ENCODE measurements at regions not wholly inside any gene's neighbourhood (a gene's known extent, or its start where the extent isn't known, plus 50 kb on each side); places are given as distances from the start of the nearest gene placed in this dataset.
"Not testable (repeated sequence)": the region's sequence is repeated elsewhere in the genome, so short reads cannot be mapped to it uniquely, and the experiment has no call there.

DNA sequence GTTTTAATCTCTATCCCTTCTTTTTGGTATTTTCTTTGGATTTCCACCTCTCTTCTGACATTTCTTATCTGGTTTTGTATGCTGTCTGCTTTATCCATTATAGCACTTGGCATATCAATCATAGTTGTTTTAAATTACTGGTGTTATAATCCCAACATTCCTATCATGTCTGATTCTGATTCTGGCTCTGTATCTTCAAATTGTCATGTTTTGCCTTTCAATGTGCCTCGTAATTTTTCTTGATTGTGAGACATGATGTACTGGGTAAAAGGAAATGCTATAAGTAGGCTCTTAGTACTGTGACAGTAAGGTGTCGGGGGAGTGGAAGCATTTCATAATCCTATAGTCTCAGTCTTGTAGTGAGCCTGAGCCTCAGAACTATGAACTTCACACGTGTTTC is 729.3 kb upstream of the NOVA1 start:
- H3K27me3 Mint-ChIP-seq (ENCODE audit: low read depth): no peaks in the 10 kb centered on the region
- H3K36me3 Mint-ChIP-seq (ENCODE audit: low read depth): no peaks in the 10 kb centered on the region
- H3K4me1 Mint-ChIP-seq (ENCODE audit: low read depth): no peaks in the 10 kb centered on the region
- H3K4me3 Mint-ChIP-seq: no peak overlapping the region
- no peak overlapping the region for H3K27ac Mint-ChIP-seq
- peaks cover 56% of the 10 kb centered on the region for H3K9me3 Mint-ChIP-seq

DNA sequence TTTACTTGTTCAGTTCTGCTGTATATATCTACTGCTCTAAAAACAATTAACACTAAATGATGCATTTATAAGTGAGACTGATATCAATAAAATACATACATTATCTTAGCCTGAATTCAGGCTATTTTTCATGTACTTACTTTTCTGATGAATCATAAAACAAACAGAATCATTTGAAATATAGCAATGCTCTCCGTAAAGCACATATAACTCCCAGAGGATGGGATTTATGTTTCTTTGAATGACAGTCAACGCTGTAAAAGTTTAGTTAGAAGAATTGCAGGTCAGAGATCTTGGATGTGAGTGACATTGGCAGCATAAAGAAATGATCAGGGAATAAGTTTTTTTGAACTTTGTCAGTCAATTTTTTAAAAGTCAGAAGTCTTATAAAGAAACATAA is 740.2 kb upstream of the NOVA1 start:
- H3K4me1 Mint-ChIP-seq (ENCODE audit: low read depth): no peaks in the 10 kb centered on the region
- H3K9me3 Mint-ChIP-seq: peaks cover 63% of the 10 kb centered on the region

DNA sequence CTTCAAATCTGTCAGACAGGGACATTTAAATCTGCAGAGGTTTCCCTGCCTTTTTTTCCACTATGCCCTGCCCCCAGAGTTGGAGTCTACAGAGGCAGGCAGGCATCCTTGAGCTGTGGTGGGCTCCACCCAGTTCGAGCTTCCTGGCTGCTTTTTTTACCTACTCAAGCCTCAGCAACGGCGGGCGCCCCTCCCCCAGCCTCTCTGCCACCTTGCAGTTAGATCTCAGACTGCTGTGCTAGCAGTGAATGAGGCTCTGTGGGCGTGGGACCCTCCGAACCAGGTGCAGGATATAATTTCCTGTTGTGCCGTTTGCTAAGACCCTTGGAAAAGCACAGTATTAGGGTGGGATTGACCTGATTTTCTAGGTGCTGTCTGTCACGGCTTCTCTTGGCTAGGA is 765.2 kb upstream of the NOVA1 start:
- H3K9me3 Mint-ChIP-seq: peaks cover 25% of the 10 kb centered on the region
- H3K4me3 Mint-ChIP-seq; H3K27ac Mint-ChIP-seq; H3K4me1 Mint-ChIP-seq (ENCODE audit: low read depth); H3K36me3 Mint-ChIP-seq (ENCODE audit: low read depth); H3K27me3 Mint-ChIP-seq (ENCODE audit: low read depth): not testable (repeated sequence)

More for the DNA sequence above, 740.2 kb upstream of the NOVA1 start:
- no peak overlapping the region for H3K4me3 Mint-ChIP-seq
- no peaks in the 10 kb centered on the region for H3K27me3 Mint-ChIP-seq (ENCODE audit: low read depth)
- H3K36me3 Mint-ChIP-seq (ENCODE audit: low read depth): no peaks in the 10 kb centered on the region
- H3K27ac Mint-ChIP-seq: no peak overlapping the region

DNA sequence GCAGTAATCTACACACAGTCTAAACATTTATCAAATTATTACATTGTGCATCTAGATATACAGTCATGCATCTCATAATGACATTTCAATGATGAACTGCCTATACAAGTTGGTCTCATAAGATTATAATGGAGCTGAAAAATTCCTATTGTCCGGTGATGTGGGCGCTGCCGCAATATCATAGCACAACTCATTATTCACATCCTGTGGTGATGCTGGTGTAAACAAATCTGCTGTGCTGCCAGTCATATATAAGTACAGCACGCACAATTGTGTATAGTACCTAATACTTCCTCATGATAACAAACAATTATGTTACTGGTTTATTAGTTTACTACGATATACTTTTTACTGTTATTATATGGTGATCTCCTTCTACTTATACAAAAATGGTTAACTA is 768.8 kb upstream of the NOVA1 start:
- H3K9me3 Mint-ChIP-seq: peaks cover 18% of the 10 kb centered on the region
- no peaks in the 10 kb centered on the region for H3K4me1 Mint-ChIP-seq (ENCODE audit: low read depth)
- no peaks in the 10 kb centered on the region for H3K27me3 Mint-ChIP-seq (ENCODE audit: low read depth)

DNA sequence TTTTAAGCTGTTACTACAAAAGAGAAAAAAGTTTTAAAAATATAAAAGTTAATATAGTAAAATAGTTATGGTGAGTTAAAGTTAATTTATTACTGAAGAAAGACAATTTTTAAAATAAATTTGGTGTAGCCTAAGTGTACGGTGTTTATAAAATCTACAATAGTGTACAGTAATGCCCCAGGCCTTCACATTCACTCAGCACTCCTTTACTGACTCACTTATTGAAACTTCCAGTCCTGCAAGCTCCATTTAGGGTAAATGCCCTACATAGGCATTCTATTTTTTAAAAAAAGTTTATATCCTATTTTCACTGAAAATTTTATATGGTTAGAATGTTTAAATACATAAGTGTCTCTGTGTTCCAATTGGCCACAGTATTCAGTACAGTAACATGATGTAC is 769.5 kb upstream of the NOVA1 start:
- Mint-ChIP-seq H3K36me3 (ENCODE audit: low read depth) (no peaks in the 10 kb centered on the region), H3K4me1 (ENCODE audit: low read depth) (no peaks in the 10 kb centered on the region), H3K9me3 (peaks cover 19% of the 10 kb centered on the region), H3K4me3 (no peak overlapping the region), H3K27ac (no peak overlapping the region), H3K27me3 (ENCODE audit: low read depth) (no peaks in the 10 kb centered on the region)

More for the DNA sequence above, 768.8 kb upstream of the NOVA1 start:
- Mint-ChIP-seq H3K27ac (no peak overlapping the region), H3K36me3 (ENCODE audit: low read depth) (no peaks in the 10 kb centered on the region), H3K4me3 (no peak overlapping the region)

DNA sequence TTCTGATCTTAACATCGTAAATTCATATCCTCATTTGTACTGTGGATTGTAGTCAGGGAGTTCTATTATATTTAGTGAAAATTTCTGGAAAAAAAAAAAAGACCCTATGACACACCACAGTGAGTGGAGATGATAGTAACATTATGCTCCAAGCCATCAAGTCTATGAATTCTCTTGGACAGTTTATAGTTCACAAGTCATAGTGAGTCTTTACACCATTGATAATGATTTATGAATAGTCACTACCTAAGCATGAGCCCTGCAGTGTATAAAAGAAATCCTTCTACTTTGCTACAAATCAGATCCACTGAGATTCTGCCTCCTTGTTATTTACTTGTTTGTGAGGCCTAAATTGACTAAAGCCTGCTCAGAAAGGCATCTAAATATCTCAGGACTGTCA is 772.2 kb upstream of the NOVA1 start:
- Mint-ChIP-seq H3K4me1 (ENCODE audit: low read depth) (no peaks in the 10 kb centered on the region), H3K9me3 (peaks cover 32% of the 10 kb centered on the region), H3K27ac (no peak overlapping the region), H3K36me3 (ENCODE audit: low read depth) (no peaks in the 10 kb centered on the region), H3K27me3 (ENCODE audit: low read depth) (no peaks in the 10 kb centered on the region), H3K4me3 (no peak overlapping the region)

DNA sequence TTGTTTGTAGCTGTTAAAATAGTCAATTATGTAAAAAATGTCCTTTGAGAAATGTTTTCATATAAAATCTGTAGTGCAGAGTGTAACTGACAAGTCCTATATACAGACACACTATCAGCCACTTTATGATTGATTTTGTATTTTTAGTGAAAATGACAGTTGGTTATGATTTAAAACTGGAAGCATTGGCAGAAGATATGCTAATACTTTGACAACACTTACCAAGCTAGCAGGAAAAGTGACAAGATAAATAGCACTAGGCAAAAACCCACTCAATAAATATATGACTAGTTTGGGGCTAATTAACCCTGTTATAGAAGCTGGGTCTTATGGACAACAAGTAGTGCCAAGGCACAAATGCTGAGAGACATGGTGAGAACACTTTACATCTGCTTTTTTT is 772.9 kb upstream of the NOVA1 start:
- Mint-ChIP-seq H3K9me3 (peaks cover 35% of the 10 kb centered on the region), H3K4me1 (ENCODE audit: low read depth) (no peaks in the 10 kb centered on the region), H3K36me3 (ENCODE audit: low read depth) (no peaks in the 10 kb centered on the region), H3K27ac (no peak overlapping the region), H3K4me3 (no peak overlapping the region), H3K27me3 (ENCODE audit: low read depth) (no peaks in the 10 kb centered on the region)

DNA sequence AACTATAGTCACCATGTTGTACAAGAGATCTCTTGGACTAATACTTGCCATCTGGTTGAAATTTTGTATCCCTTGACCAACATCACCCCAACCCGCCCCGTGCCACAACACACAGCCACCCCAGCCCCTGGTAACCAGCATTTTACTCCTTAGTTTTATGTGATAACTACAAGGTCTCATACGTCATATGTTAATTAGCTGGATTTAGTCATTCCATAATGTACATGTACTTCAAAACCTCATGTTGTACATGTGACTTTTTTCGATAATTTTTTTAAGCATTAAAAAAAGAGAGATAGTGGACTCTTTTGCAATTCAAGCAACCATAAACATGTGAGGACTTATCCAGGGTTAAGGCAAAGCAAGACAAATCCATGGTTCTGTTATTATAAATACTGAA is 773.4 kb upstream of the NOVA1 start:
- Mint-ChIP-seq H3K36me3 (ENCODE audit: low read depth) (no peaks in the 10 kb centered on the region), H3K4me3 (no peak overlapping the region), H3K4me1 (ENCODE audit: low read depth) (no peaks in the 10 kb centered on the region), H3K27me3 (ENCODE audit: low read depth) (no peaks in the 10 kb centered on the region), H3K27ac (no peak overlapping the region), H3K9me3 (peaks cover 32% of the 10 kb centered on the region)

DNA sequence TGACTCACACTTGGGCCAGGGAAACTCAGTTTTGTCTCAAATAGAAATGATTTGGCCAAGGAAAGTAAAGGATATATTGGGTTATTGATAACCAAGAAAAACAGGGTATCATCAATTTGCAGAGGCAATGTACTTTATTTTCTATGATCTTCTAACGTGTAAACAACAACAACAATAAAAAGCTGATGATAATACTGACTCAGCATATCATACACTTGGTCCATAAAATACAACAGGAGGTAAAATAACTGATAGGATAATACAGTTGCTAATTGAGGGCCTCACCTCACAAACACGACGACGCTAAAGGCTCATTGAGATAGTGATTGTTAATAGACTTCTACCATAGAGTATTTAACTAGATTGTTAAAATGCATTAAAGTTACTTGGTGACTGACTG is 774.0 kb upstream of the NOVA1 start:
- H3K4me3 Mint-ChIP-seq: no peak overlapping the region
- H3K27ac Mint-ChIP-seq: no peak overlapping the region
- peaks cover 30% of the 10 kb centered on the region for H3K9me3 Mint-ChIP-seq
- H3K27me3 Mint-ChIP-seq (ENCODE audit: low read depth): no peaks in the 10 kb centered on the region
- H3K4me1 Mint-ChIP-seq (ENCODE audit: low read depth): no peaks in the 10 kb centered on the region
- H3K36me3 Mint-ChIP-seq (ENCODE audit: low read depth): no peaks in the 10 kb centered on the region

DNA sequence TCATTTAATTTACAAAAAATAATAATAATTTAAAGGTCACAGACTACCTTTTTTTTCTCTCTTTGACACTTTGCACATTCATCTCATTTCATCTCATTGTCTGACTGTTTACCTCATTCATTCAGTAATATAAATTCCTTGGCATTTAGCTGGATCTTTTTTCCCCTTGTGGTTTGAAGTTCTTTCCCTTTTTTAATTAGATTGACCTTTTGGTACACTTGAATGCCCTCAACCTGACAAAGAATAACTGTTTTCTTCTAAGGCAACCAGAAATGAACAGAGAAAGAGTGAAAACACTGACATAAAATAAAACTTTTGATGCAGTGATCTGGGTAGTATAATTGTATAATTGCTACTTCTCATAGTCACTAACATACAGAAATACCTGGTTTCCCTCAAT is 774.9 kb upstream of the NOVA1 start:
- Mint-ChIP-seq H3K4me1 (ENCODE audit: low read depth) (no peaks in the 10 kb centered on the region), H3K27ac (no peak overlapping the region), H3K27me3 (ENCODE audit: low read depth) (no peaks in the 10 kb centered on the region), H3K36me3 (ENCODE audit: low read depth) (no peaks in the 10 kb centered on the region), H3K4me3 (no peak overlapping the region), H3K9me3 (peaks cover 35% of the 10 kb centered on the region)

DNA sequence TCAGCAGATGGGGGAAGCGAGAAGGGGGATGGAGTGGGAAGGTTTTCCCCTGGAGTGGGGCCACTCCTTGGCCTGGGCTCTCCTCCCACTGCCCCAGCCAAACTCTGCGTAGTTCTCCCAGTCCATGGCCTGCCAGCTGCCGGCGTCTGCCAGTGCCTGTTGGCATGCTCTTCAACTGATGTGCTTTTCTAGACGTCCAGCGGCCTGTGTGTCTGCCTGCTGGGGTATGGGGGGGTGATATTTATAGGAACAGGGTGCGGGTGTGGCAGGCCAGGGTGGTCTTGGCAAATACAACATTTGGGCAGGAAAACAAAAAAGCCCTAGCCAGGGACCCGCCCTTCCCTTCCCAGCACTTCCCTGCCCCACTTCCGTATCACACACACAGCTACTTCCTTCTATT is 786.3 kb upstream of the NOVA1 start:
- Mint-ChIP-seq H3K27ac (no peak overlapping the region), H3K27me3 (ENCODE audit: low read depth) (no peaks in the 10 kb centered on the region), H3K4me3 (no peak overlapping the region), H3K4me1 (ENCODE audit: low read depth) (no peaks in the 10 kb centered on the region), H3K36me3 (ENCODE audit: low read depth) (no peaks in the 10 kb centered on the region), H3K9me3 (peaks cover 23% of the 10 kb centered on the region)

DNA sequence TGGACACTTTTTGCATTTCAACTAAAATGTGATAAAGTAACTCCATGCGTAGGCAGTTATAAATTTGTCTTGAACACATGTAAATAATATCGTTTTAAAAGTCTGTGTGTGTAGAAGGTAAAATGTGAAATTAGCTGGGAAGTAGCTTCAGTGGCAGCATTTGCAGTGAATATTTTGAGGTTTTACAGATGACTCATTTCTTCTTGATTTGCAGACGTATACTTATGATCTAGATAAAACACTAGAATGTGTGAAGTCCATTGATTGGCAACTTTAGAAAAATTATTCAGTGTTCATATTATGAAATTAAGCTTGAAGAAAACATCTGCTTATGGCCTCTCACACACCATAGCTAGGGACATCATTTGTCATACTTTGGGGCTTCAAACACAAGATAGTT is 788.6 kb upstream of the NOVA1 start:
- Mint-ChIP-seq H3K27ac (no peak overlapping the region), H3K9me3 (peaks cover 20% of the 10 kb centered on the region), H3K36me3 (ENCODE audit: low read depth) (no peaks in the 10 kb centered on the region), H3K4me1 (ENCODE audit: low read depth) (no peaks in the 10 kb centered on the region), H3K27me3 (ENCODE audit: low read depth) (no peaks in the 10 kb centered on the region), H3K4me3 (no peak overlapping the region)

DNA sequence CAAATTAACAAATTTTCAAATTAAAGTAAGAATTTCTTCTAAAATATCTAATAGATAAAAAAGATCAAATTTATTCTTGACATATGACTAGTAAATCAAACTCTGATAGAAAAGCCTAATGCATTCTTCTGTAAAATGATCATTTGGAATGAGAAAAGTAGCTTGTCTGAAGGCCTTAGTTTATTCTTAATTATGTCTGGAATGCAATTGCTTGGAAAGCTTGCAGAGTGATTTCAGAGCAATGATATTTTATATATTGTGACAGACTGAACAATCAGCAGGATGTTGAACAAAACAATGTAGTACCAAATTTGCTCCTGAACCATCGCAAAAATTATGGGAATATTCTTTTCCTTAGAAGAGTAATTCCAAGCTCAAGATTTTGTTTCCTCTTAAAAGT is 789.6 kb upstream of the NOVA1 start:
- Mint-ChIP-seq H3K4me3 (no peak overlapping the region), H3K36me3 (ENCODE audit: low read depth) (no peaks in the 10 kb centered on the region), H3K27me3 (ENCODE audit: low read depth) (no peaks in the 10 kb centered on the region), H3K9me3 (peaks cover 28% of the 10 kb centered on the region), H3K27ac (no peak overlapping the region), H3K4me1 (ENCODE audit: low read depth) (no peaks in the 10 kb centered on the region)

DNA sequence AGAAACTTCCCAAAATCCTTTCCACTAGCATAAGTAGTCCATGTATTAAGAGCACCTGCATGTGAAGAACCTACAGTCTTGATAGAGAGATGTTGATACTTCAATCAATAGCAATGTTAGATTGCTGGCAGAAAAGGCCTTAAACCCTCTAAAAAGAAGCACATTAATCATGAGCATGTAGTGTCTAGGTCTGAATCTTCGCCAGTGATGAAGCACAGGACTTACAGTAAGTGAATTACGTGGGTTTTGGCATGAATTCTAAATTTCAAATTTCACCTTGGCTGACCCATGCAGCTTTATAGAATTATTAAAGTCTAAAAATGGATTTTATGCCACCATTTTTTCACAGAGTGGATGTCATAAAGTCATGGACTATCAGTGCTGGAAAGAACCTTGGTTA is 791.6 kb upstream of the NOVA1 start:
- Mint-ChIP-seq H3K36me3 (ENCODE audit: low read depth) (no peaks in the 10 kb centered on the region), H3K27me3 (ENCODE audit: low read depth) (no peaks in the 10 kb centered on the region), H3K4me1 (ENCODE audit: low read depth) (no peaks in the 10 kb centered on the region), H3K4me3 (no peak overlapping the region), H3K9me3 (peaks cover 36% of the 10 kb centered on the region), H3K27ac (no peak overlapping the region)

DNA sequence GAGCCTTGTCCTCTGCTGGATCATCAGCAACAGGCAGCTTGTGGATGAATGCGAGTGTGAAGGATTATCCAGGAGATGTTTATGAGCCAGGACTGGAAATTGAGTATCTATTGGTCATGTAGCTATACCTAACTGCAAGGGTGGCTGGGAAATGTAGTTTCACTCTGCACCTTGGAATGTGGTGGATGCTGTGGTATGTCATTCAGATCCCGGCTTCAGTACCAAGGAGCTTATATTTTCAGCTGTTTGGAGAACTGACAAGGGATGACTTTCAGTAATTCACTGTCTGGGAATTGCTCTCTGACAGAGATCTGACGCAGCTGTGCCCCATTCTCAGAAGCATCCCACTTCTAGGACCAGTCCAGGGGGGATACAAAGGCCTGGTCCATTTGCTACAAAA is 792.3 kb upstream of the NOVA1 start:
- no peaks in the 10 kb centered on the region for H3K36me3 Mint-ChIP-seq (ENCODE audit: low read depth)
- H3K9me3 Mint-ChIP-seq: peaks cover 36% of the 10 kb centered on the region
- H3K27ac Mint-ChIP-seq: no peak overlapping the region
- no peaks in the 10 kb centered on the region for H3K27me3 Mint-ChIP-seq (ENCODE audit: low read depth)
- no peaks in the 10 kb centered on the region for H3K4me1 Mint-ChIP-seq (ENCODE audit: low read depth)
- H3K4me3 Mint-ChIP-seq: no peak overlapping the region

DNA sequence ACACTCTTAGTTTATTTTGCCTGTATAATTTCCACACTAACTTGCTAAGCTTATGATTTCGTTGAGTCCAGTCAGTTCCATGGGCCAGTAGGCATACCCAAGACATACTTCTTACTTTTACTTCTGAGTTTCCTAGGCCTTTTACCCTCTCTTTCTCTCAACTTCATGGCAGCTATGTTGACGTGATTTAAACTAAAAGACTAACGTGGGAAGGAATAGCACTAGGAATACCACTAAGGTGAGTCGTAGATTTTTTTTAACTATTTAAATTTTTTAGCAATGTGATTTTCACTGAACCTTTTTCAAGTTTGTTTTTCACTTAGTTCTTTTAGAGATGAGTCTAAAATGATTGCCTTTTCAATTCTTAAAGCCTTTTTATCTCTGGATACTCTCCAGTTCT is 793.5 kb upstream of the NOVA1 start:
- H3K9me3 Mint-ChIP-seq: peaks cover 36% of the 10 kb centered on the region
- no peak overlapping the region for H3K4me3 Mint-ChIP-seq
- no peak overlapping the region for H3K27ac Mint-ChIP-seq
- no peaks in the 10 kb centered on the region for H3K4me1 Mint-ChIP-seq (ENCODE audit: low read depth)
- H3K36me3 Mint-ChIP-seq (ENCODE audit: low read depth): no peaks in the 10 kb centered on the region
- H3K27me3 Mint-ChIP-seq (ENCODE audit: low read depth): no peaks in the 10 kb centered on the region

All from T-helper 1 cell treated with Interleukin-12 subunit alpha and Interleukin-12 subunit beta and Interleukin-4 antibody, amounts not matched to agents 30 μg/mL and 1 μg/mL, for 36 hours (primary cell).